NT2/D1 (cell line): ENCODE measurements at regions not wholly inside any gene's neighbourhood (a gene's known extent, or its start where the extent isn't known, plus 50 kb on each side); places are given as distances from the start of the nearest gene placed in this dataset.
"Not testable (repeated sequence)": the region's sequence is repeated elsewhere in the genome, so short reads cannot be mapped to it uniquely, and the experiment has no call there.

ENCODE experiments used
- DNase-seq: peaks from one replicate; pipeline ENCODE4 v3.0.0-alpha.2; 2011; ENCODE audit warnings: low read depth, low spot score
- H3K27me3 ChIP-seq: 2 replicates; pipeline ENCODE4 v1.6.0; 2011; ENCODE audit warnings: mild to moderate bottlenecking; ENCODE audit not compliant: insufficient read length, insufficient read depth
- H3K36me3 ChIP-seq: 2 replicates; pipeline ENCODE4 v1.6.1; 2011; ENCODE audit warnings: mild to moderate bottlenecking, low read length, mixed read lengths; ENCODE audit not compliant: insufficient read depth, insufficient read length
- H3K4me1 ChIP-seq: 2 replicates; pipeline ENCODE4 v1.5.1; 2011; ENCODE audit not compliant: insufficient read depth, insufficient read length
- H3K4me3 ChIP-seq: 2 replicates; pipeline ENCODE4 v1.5.1; 2011; ENCODE audit warnings: low read depth; ENCODE audit not compliant: insufficient read length
- H3K9ac ChIP-seq: 2 replicates; pipeline ENCODE4 v1.6.0; 2011; ENCODE audit warnings: low read depth; ENCODE audit not compliant: insufficient read length
- H3K9me3 ChIP-seq: 2 replicates; pipeline ENCODE4 v1.5.1; 2011; ENCODE audit warnings: mild to moderate bottlenecking, low read length; ENCODE audit not compliant: insufficient read depth

GRCh38 chr18:14460364-14460763 lies 83.0 kb downstream of the POTEC start:
- not testable (repeated sequence) for H3K9ac ChIP-seq, H3K4me1 ChIP-seq, H3K36me3 ChIP-seq, H3K9me3 ChIP-seq, DNase-seq, H3K27me3 ChIP-seq, H3K4me3 ChIP-seq

- not testable (repeated sequence) for H3K4me1 ChIP-seq, H3K9me3 ChIP-seq, H3K36me3 ChIP-seq, H3K9ac ChIP-seq, H3K27me3 ChIP-seq, DNase-seq, H3K4me3 ChIP-seq
Observed at GRCh38 chr18:14459826-14460225, 83.6 kb downstream of the POTEC start.

DNA sequence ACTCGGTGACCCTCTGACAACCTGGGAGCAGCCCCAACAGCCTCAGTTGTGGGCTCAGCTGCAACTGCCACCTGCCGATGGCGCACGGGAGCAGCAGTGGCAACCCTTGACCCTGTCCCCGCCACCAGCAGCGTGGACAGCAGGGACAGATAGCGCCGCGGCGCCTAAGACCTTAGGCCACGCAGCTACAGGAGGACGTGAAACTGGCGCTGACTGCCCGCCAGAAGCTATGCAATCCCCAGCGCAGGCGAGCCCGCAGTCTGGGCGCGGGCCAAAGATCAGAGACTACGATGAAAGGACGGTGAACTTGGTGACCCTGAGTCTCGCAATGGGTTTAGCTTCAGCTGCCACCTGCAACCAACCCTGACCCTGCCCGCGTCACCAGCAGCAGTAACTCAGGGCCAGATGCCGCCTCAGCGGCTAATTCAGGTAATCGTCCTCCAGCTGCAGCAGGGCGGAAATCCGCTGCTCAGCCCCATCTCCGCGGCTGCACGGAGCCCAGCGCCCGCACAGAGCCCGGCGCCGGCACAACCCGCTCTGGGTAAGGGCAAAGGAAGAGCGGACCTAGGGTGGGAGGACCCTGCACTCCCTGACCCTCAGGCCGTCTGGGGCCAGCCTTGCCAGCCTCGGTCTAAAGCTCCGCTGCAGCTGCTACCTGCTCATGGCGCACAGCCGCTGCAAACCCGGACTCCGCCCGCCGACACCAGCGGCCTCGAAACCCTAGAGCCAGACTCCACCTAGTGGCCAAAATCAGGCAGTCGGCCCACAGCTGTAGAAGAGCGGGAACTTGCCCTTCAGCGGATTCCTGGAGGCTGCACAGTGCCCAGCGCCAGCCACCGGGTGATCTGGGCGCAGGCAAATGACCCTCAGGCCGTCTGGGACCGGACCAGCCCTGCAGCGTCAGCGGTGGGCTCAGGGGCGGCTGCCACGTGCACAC lies 85.1 kb downstream of the POTEC start:
- not testable (repeated sequence) for H3K9me3 ChIP-seq, DNase-seq

DNA sequence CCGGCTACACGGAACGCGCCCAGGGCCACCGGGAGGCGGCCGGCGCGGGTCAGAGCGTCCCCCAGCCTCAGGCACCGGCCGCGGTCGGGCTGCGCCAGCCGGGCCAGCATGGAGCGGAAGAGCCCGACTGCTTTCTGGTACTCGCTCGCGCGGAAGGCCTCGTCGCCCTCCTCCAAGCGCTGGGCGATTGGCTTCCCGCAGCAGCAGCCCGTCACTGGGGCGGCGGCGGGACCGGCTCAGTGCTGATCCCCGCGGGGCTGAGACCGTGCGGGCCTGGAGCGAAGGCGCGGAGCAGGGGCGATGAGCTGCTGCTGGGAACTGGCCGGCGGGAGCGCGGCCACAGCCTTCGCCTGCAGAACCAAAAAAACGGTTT lies 92.8 kb downstream of the POTEC start:
- H3K36me3 ChIP-seq, H3K9me3 ChIP-seq, H3K4me1 ChIP-seq, H3K27me3 ChIP-seq, DNase-seq, H3K9ac ChIP-seq: not testable (repeated sequence)
- peak overlapping the region; percentile 18 for H3K4me3 ChIP-seq

More for the DNA sequence above, 85.1 kb downstream of the POTEC start:
- H3K9ac ChIP-seq, H3K4me3 ChIP-seq, H3K36me3 ChIP-seq, H3K4me1 ChIP-seq, H3K27me3 ChIP-seq: not testable (repeated sequence)

DNA sequence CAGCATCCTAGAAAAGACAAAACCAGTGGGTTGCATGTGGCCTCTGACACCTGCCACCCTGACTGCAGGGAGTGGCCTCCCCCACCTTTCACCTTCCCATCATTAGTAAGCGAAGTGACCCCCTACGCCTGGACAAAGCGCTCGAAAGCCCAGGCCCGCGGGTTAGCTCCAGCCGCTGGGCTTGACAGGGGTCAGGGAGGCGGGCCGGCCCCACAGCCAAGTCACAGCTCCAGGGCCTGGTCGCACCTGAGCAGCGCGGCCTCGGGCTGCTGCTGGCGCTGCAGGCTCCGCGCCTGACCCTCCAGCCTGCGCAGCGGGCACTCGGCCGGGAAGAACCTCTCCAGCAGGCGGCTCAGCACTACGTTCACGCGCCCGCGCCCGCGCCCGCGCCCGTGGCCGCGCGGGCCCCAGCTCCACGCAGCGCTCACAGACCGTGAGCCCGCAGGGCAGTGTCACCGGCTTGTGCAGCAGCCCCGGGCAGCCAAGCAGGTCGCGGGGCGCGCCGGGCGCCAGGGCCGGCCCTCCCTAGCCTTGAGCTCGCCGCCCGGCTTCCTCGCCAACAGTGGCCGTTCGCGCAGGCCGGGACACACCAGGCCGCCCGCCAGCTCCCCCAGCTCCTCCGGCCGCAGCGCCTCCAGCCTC lies 93.3 kb downstream of the POTEC start:
- H3K4me1 ChIP-seq, H3K9ac ChIP-seq, DNase-seq, H3K9me3 ChIP-seq, H3K36me3 ChIP-seq, H3K27me3 ChIP-seq, H3K4me3 ChIP-seq: not testable (repeated sequence)

GRCh38 chr18:14449062-14449461 lies 94.3 kb downstream of the POTEC start:
- H3K4me1 ChIP-seq, DNase-seq, H3K9ac ChIP-seq, H3K36me3 ChIP-seq, H3K9me3 ChIP-seq, H3K4me3 ChIP-seq, H3K27me3 ChIP-seq: not testable (repeated sequence)

- not testable (repeated sequence) for H3K9me3 ChIP-seq, DNase-seq, H3K4me1 ChIP-seq, H3K27me3 ChIP-seq, H3K9ac ChIP-seq, H3K4me3 ChIP-seq, H3K36me3 ChIP-seq
Observed at GRCh38 chr18:14447715-14448114, 95.7 kb downstream of the POTEC start.

DNA sequence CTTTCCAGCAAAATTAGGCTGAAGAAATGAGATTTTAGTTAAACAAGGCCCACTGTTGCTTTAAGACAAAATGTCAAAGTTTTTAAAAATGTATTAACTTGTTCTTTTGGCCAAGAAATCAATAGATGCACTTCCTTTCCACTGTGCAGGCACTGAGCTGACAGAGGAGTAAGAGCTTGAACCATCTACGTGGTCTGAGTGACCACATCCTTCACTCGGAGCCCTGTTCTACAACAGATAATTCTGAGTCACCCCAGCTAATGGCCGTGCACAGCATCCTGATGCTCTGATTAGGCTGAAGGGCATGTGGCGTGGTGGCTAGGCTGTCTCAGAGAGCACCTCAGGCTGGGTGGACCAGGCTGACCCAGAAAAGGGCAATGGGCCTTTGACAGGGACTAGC lies 107.9 kb downstream of the POTEC start:
- not testable (repeated sequence) for H3K36me3 ChIP-seq, H3K4me3 ChIP-seq, H3K9ac ChIP-seq, H3K27me3 ChIP-seq, DNase-seq, H3K9me3 ChIP-seq, H3K4me1 ChIP-seq

- H3K36me3 ChIP-seq, H3K27me3 ChIP-seq, H3K4me3 ChIP-seq, H3K9me3 ChIP-seq, H3K9ac ChIP-seq, DNase-seq, H3K4me1 ChIP-seq: not testable (repeated sequence)
Observed at GRCh38 chr18:14432371-14432770, 111.0 kb downstream of the POTEC start.

DNA sequence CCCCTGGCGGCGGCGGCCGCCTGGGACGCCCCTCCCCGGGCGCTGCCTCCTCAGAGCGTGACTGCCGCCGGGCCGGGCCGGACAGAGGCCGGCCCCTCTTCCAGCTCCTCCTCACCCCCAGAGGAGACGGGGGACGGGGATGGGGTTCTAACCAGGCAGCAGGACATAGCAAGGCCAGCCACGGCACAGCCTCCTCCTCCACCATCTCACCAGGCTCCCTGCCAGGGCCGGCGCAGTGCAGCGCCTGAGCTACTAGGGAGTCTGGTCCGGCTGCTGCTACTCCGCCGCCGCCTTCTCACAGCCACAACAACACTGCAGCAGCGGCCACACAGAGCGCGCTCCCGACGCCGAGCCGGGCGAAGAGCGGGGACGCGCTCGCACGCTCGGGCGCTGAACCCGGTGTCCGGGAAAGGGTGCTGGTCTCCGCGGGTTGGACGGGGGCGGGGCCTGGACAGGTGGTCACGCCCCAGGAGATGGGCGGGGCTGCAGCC lies 112.3 kb downstream of the POTEC start:
- H3K4me3 ChIP-seq = peak overlapping the region; percentile 55
- peak; percentile 42 for DNase-seq
- peak overlapping the region; percentile 56 for H3K9ac ChIP-seq

DNA sequence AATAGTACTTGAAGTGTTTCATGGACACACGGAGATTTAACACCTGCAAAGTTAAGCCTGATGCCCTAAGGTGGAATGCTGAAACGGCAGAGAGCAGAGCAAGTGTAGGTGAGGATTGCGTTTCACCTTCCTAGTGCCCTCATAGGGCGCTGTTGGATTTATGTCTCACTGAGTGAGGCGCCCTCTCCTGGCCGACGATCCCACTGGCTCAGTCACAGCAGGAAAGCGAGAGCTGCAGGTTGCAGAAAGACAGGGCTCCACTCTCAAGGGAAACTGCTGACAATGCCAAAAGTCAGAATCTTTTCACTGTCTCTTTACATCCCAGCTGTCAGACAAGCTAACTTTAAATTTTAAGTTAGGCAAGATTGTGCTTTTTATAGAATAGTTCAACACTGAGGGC lies 127.6 kb downstream of the POTEC start:
- not testable (repeated sequence) for H3K9me3 ChIP-seq, H3K9ac ChIP-seq, DNase-seq

More for the DNA sequence above, 112.3 kb downstream of the POTEC start:
- not testable (repeated sequence) for H3K27me3 ChIP-seq, H3K4me1 ChIP-seq, H3K9me3 ChIP-seq, H3K36me3 ChIP-seq

DNA sequence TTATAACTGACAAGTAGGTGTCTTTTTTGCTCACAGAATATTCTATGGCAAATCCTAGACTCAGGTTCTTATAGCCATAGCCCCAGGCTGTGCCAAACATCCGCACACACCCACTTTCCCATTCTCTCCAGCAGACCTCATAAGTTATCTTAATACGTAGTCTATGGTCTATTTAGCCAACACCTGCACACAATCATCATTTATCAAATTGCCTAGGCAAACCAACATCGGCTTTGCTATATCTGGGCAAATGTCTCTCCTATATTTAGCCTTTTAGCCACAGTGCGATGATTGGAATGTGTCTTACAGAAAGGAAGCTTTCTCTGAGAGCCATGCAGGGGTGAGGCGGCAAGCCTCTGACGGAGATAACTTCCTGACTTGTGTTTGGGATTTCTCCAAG lies 128.0 kb downstream of the POTEC start:
- not testable (repeated sequence) for H3K36me3 ChIP-seq, DNase-seq, H3K9me3 ChIP-seq, H3K4me1 ChIP-seq, H3K27me3 ChIP-seq, H3K9ac ChIP-seq, H3K4me3 ChIP-seq

More for the DNA sequence above, 127.6 kb downstream of the POTEC start:
- not testable (repeated sequence) for H3K4me3 ChIP-seq, H3K4me1 ChIP-seq, H3K36me3 ChIP-seq, H3K27me3 ChIP-seq
